Activated naive CD8-positive, alpha-beta T cell treated with anti-CD3 and anti-CD28 coated beads, Interleukin-2, amount 10 ng/mL, durations not matched to agents 7 days and 5 days (primary cell): ENCODE measurements at regions not wholly inside any gene's neighbourhood (a gene's known extent, or its start where the extent isn't known, plus 50 kb on each side); places are given as distances from the start of the nearest gene placed in this dataset.
"Not testable (repeated sequence)": the region's sequence is repeated elsewhere in the genome, so short reads cannot be mapped to it uniquely, and the experiment has no call there.

Experiments
- ATAC-seq: fragments of 150-1000 bp; cut with Tn5 transposase; one replicate; pipeline ENCODE4 v1.10.0; 2021; ENCODE audit warnings: low read depth, moderate library complexity
- POLR2A ChIA-PET: fragments of 350-600 bp; sonication (Branson Sonifier 250); formaldehyde crosslinking; loops from one replicate; lab custom pipeline; 2021; ENCODE audit warnings: antibody characterized with exemption; lab: Charles Lee
- DNase-seq: peaks from one replicate; pipeline ENCODE4 v3.0.0; 2021
- H3K27ac Mint-ChIP-seq: one replicate; pipeline ENCODE4 v1.8.0; 2022; ENCODE audit warnings: mild to moderate bottlenecking, mixed read lengths
- H3K27me3 Mint-ChIP-seq: one replicate; pipeline ENCODE4 v1.8.0; 2022; ENCODE audit warnings: mild to moderate bottlenecking, moderate library complexity, mixed read lengths
- H3K36me3 Mint-ChIP-seq: one replicate; pipeline ENCODE4 v1.8.0; 2021; ENCODE audit warnings: mild to moderate bottlenecking, mixed read lengths
- H3K4me1 Mint-ChIP-seq: one replicate; pipeline ENCODE4 v1.8.0; 2021; ENCODE audit warnings: mixed read lengths
- H3K4me3 Mint-ChIP-seq: one replicate; pipeline ENCODE4 v1.8.0; 2022; ENCODE audit warnings: mild to moderate bottlenecking, moderate library complexity, mixed read lengths
- H3K9me3 Mint-ChIP-seq: one replicate; pipeline ENCODE4 v1.8.0; 2021; ENCODE audit warnings: mixed read lengths

- no peaks in the 10 kb centered on the region for H3K4me1 Mint-ChIP-seq
- DNase-seq (no peak), ATAC-seq (no peak)
- H3K36me3 Mint-ChIP-seq = no peaks in the 10 kb centered on the region
- no peak overlapping the region for H3K27ac Mint-ChIP-seq
- H3K27me3 Mint-ChIP-seq = no peaks in the 10 kb centered on the region
- POLR2A ChIA-PET = no interaction called here
- H3K4me3 Mint-ChIP-seq = no peak overlapping the region
- H3K9me3 Mint-ChIP-seq = no peaks in the 10 kb centered on the region
Measured at GRCh38 chr4:126396703-126397102, 1081.9 kb downstream of the FAT4 start.

DNA sequence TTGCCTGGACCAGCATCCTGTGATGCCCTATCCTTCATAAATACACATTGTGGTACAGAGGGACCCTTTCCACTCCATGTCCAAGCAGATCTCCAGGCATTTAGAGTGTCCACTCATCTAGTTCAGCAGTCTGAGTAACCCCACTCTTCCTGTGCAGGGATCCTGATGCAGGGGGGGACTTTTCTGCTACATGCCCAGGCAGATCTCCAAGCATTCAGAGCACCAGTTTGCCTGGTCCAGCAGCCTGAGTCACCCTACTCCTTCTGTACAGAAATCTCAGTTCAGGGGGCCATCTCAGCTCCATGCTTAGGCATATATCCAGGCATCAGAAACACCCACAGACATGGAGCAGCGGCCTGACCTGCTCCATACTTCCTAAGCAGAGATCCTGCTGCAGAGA lies 1089.8 kb downstream of the FAT4 start:
- POLR2A ChIA-PET = no interaction called here

DNA sequence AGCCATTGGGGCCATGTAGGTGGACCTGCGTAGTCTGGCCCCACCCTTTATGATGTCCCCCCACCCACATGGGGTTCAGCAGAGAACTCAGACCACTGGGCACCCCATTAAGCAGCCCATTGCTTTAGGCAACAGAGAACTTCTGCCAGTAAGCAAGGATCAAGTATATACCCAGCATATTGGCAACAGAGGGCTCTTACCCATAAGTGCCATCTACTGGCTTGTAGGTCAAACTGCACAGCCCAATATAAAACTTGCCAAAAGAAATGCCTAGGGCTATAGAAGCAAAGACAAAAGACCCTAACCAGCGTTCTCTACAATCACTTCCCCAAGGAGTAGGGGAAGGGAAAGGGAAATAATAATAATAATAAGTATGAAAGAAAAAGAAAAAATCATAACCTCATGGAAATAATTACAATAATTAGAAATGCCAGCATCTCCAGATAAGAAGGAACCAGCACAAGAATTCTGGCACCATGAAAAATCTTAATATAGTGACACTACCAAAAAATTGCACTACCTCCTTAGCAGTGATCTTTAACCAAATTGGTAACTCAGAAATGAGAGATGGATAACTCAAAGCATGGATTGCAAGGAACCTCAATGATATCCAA lies 1090.7 kb downstream of the FAT4 start:
- POLR2A ChIA-PET = no interaction called here
- ATAC-seq (no peak), DNase-seq (no peak)
- Mint-ChIP-seq H3K36me3 (no peaks in the 10 kb centered on the region), H3K4me1 (no peaks in the 10 kb centered on the region), H3K27ac (no peak overlapping the region), H3K4me3 (no peak overlapping the region), H3K27me3 (no peaks in the 10 kb centered on the region), H3K9me3 (peaks cover 2% of the 10 kb centered on the region)

More for the DNA sequence above, 1089.8 kb downstream of the FAT4 start:
- Mint-ChIP-seq H3K36me3 (no peaks in the 10 kb centered on the region), H3K9me3 (peaks cover 2% of the 10 kb centered on the region), H3K27ac (no peak overlapping the region), H3K4me3 (no peak overlapping the region), H3K4me1 (no peaks in the 10 kb centered on the region), H3K27me3 (no peaks in the 10 kb centered on the region)
- no peak for DNase-seq
- no peak for ATAC-seq

GRCh38 chr4:126409746-126410145 lies 1095.0 kb downstream of the FAT4 start:
- DNase-seq (no peak), ATAC-seq (no peak)
- no peaks in the 10 kb centered on the region for H3K36me3 Mint-ChIP-seq
- POLR2A ChIA-PET = no interaction called here
- no peaks in the 10 kb centered on the region for H3K4me1 Mint-ChIP-seq
- no peak overlapping the region for H3K4me3 Mint-ChIP-seq
- no peak overlapping the region for H3K27ac Mint-ChIP-seq
- peaks cover 4% of the 10 kb centered on the region for H3K9me3 Mint-ChIP-seq
- H3K27me3 Mint-ChIP-seq = no peaks in the 10 kb centered on the region

DNA sequence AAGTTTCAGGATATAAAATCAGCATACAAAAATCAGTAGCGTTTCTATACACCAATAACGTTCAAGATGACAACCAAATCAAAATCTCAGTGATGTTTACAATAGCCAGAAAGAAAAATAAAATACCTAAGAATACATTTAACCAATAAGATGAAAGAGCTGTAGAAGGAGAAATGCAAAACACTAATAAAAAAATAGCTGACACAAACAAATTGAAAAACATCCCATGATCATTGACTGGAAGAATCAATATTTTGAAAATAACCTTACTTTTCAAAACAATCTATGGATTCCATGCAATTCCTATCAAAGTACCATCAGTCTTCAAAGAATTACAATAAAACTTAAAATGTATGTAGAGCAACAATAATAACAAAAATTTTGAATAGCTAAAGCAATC lies 1096.3 kb downstream of the FAT4 start:
- POLR2A ChIA-PET = no interaction called here
- H3K27ac Mint-ChIP-seq = no peak overlapping the region
- DNase-seq (no peak), ATAC-seq (no peak)
- H3K4me1 Mint-ChIP-seq = no peaks in the 10 kb centered on the region
- H3K4me3 Mint-ChIP-seq = no peak overlapping the region
- H3K36me3 Mint-ChIP-seq = no peaks in the 10 kb centered on the region
- H3K9me3 Mint-ChIP-seq = peaks cover 4% of the 10 kb centered on the region
- H3K27me3 Mint-ChIP-seq = no peaks in the 10 kb centered on the region

- H3K4me3 Mint-ChIP-seq, DNase-seq, H3K4me1 Mint-ChIP-seq, H3K9me3 Mint-ChIP-seq, H3K36me3 Mint-ChIP-seq, H3K27me3 Mint-ChIP-seq, H3K27ac Mint-ChIP-seq, POLR2A ChIA-PET, ATAC-seq: not testable (repeated sequence)
Measured at GRCh38 chr4:126412310-126412709, 1097.6 kb downstream of the FAT4 start.

DNA sequence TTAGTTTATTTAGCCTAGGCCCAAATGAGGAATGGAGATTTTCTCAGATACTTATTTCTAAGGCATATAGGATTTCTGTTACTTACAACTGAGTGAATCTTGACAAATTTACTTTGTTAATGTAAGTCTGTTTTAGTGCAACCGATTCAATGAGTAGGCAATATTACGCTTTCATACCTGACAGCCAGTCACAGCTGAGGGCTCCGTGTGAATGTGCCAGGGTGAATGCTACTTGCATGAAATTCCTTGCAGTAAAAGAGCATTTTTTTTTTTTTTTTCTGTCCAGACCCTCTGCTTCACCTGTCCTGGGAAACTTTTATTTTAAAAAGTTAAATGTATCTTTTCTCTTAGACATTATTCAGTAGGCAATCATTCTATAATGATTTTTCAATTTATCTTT lies 1100.0 kb downstream of the FAT4 start:
- DNase-seq (no peak), ATAC-seq (no peak)
- Mint-ChIP-seq H3K27ac (no peak overlapping the region), H3K9me3 (peaks cover 4% of the 10 kb centered on the region), H3K27me3 (no peaks in the 10 kb centered on the region), H3K4me3 (no peak overlapping the region), H3K36me3 (no peaks in the 10 kb centered on the region), H3K4me1 (no peaks in the 10 kb centered on the region)
- POLR2A ChIA-PET = no interaction called here

DNA sequence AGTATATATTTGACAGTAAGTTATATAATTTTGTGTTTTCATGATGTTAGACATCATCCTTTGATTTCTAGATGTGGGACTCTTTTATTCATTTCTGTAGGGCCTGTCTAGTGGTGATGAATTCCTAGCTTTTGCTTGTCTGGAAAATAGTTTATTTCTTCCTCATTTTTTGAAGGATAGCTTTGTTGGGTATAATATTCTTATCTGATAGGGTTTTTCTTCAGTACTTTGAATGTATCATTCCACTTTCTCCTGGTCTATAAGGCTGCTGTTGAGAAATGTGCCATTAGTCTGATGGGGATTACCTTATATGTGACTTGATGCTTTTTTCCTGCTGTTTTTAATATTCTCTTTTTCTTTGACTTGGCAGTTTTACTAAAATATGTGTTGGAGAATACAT lies 1104.5 kb downstream of the FAT4 start:
- Mint-ChIP-seq H3K27me3 (no peaks in the 10 kb centered on the region), H3K4me1 (no peaks in the 10 kb centered on the region), H3K27ac (no peak overlapping the region), H3K36me3 (no peaks in the 10 kb centered on the region), H3K9me3 (peaks cover 2% of the 10 kb centered on the region), H3K4me3 (no peak overlapping the region)
- ATAC-seq (no peak), DNase-seq (no peak)
- POLR2A ChIA-PET = no interaction called here

DNA sequence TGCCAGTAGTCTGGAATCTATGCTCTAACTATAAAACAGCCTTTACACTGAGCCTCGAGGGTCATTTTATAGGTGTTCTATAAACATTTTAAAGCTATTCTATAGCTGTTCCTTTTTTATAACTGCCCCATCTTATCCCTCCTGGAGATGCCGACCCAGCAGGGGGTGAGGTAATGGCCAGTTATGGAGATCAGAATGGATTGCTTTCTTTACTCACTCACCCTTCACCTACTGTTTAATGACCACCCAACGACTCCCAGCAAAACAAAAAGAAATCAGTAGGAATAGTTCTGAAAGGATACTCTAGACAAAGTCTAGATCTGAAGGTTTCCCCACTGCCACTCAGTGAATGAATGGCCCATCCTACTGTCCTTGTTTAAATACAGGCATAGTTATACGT lies 1113.1 kb downstream of the FAT4 start:
- Mint-ChIP-seq H3K36me3 (no peaks in the 10 kb centered on the region), H3K27ac (no peak overlapping the region), H3K4me3 (no peak overlapping the region), H3K4me1 (no peaks in the 10 kb centered on the region), H3K9me3 (peaks cover 3% of the 10 kb centered on the region), H3K27me3 (no peaks in the 10 kb centered on the region)
- ATAC-seq (no peak), DNase-seq (no peak)
- POLR2A ChIA-PET = no interaction called here

GRCh38 chr4:126431049-126431448 lies 1116.3 kb downstream of the FAT4 start:
- H3K4me1 Mint-ChIP-seq = no peaks in the 10 kb centered on the region
- POLR2A ChIA-PET = no interaction called here
- no peak overlapping the region for H3K27ac Mint-ChIP-seq
- no peak for ATAC-seq
- no peak for DNase-seq
- no peak overlapping the region for H3K4me3 Mint-ChIP-seq
- peaks cover 1% of the 10 kb centered on the region for H3K9me3 Mint-ChIP-seq
- H3K27me3 Mint-ChIP-seq = no peaks in the 10 kb centered on the region
- no peaks in the 10 kb centered on the region for H3K36me3 Mint-ChIP-seq

DNA sequence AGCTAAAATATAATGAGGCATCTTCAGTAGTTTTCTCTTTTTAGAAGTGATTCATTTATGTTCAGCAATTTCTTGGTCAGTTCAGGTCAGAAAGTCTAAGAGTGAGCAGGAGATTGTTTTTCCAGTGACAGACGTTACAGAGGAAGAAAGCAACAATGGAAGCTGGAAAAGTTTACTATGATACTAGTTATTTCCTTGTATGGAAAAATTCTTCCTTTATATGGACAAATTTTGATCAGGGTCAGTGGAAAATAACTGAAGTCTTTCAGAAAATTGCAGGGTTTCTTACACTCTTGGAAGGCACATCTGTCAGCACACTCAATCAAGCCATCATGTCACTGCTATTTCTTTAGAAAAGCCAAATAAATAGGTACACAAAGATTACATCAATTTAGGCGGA lies 1120.7 kb downstream of the FAT4 start:
- H3K4me3 Mint-ChIP-seq = no peak overlapping the region
- H3K4me1 Mint-ChIP-seq = no peaks in the 10 kb centered on the region
- no peak for DNase-seq
- ATAC-seq = no peak
- H3K36me3 Mint-ChIP-seq = no peaks in the 10 kb centered on the region
- peaks cover 1% of the 10 kb centered on the region for H3K9me3 Mint-ChIP-seq
- H3K27ac Mint-ChIP-seq = no peak overlapping the region
- POLR2A ChIA-PET = no interaction called here
- H3K27me3 Mint-ChIP-seq = no peaks in the 10 kb centered on the region

GRCh38 chr4:126440297-126440696 lies 1125.5 kb downstream of the FAT4 start:
- Mint-ChIP-seq H3K4me3 (no peak overlapping the region), H3K27ac (no peak overlapping the region), H3K4me1 (no peaks in the 10 kb centered on the region), H3K9me3 (no peaks in the 10 kb centered on the region), H3K36me3 (no peaks in the 10 kb centered on the region), H3K27me3 (no peaks in the 10 kb centered on the region)
- ATAC-seq (no peak), DNase-seq (no peak)
- POLR2A ChIA-PET = no interaction called here

DNA sequence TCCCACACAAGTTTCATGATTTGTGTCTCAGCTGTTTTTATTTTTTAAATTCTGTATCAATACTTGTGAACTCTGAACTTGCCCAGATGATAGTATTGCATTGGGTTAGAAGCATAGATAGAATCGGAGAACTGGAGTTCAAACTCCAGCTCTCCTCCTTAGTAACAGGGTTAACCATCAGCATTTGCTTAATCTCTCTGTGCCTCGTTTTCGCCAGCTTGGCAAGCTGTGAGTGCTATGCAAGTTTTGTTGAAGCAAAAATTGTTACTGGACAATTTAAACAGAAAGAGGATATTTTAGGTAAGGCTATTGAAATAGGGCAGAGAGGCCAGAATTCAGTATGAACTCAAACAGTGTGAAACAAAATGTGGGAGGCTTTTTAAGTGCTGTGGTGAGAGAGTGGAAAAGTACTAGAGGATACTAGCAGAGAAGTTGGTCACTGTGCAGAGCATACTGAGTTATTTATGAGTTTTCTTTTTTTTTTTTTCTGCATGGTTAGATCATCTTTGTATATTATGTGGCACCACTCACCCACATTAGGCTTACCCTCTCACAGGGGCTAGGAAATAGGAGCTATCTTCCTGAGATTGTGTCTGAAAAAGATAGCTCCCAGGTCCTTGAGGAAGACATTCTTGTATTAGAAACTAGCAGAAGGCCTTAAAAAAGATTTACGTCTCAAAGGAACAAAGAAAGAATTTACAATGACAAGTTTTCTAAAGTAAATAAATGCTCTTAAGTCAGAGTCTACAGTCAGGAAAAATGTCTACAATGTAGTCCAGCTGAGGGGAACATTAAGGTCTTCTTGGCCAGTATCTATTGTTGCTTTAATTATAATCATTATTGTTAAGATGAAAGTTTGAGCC lies 1126.6 kb downstream of the FAT4 start:
- no peaks in the 10 kb centered on the region for H3K4me1 Mint-ChIP-seq
- no peaks in the 10 kb centered on the region for H3K27me3 Mint-ChIP-seq
- H3K36me3 Mint-ChIP-seq = no peaks in the 10 kb centered on the region
- no peak overlapping the region for H3K27ac Mint-ChIP-seq
- no peaks in the 10 kb centered on the region for H3K9me3 Mint-ChIP-seq
- POLR2A ChIA-PET = no interaction called here
- DNase-seq (no peak), ATAC-seq (no peak)
- no peak overlapping the region for H3K4me3 Mint-ChIP-seq

DNA sequence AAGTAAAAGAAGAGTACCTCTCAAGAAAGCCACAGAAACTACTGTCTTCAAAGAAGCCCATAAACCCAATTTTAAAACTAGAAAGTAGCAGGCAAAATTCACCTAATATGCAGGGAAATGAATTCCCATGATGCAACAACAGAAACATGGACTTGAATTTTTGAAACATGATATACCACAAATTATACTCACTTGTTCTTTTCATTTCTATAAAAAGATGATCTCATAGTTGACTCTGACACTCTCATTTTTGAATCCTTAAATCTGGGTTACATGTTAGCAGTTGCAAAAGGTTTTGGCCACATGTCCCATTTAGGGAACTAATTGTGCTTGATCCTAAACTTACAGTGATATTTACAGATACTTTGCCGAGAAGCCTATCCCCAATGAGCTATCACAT lies 1130.8 kb downstream of the FAT4 start:
- Mint-ChIP-seq H3K27ac (no peak overlapping the region), H3K4me3 (no peak overlapping the region), H3K36me3 (no peaks in the 10 kb centered on the region)

More for the DNA sequence above, 1130.8 kb downstream of the FAT4 start:
- Mint-ChIP-seq H3K9me3 (no peaks in the 10 kb centered on the region), H3K27me3 (no peaks in the 10 kb centered on the region), H3K4me1 (no peaks in the 10 kb centered on the region)
- POLR2A ChIA-PET = no interaction called here
- DNase-seq (no peak), ATAC-seq (no peak)
